ENCODE measurements at regions not wholly inside any gene's neighbourhood (a gene's known extent, or its start where the extent isn't known, plus 50 kb on each side); places are given as distances from the start of the nearest gene placed in this dataset.

- no peak for DNase-seq
Measured at GRCh38 chr18:55819448-55819847, 231.5 kb upstream of the TCF4 start.

GRCh38 chr18:55818284-55818683 lies 230.3 kb upstream of the TCF4 start:
- no peak for DNase-seq

GRCh38 chr18:55811925-55812324 lies 223.9 kb upstream of the TCF4 start:
- no peak for DNase-seq

GRCh38 chr18:55805666-55806065 lies 217.7 kb upstream of the TCF4 start:
- no peak for DNase-seq

GRCh38 chr18:55795101-55795669 lies 207.2 kb upstream of the TCF4 start:
- DNase-seq = no peak

- DNase-seq = no peak
Measured at GRCh38 chr18:55794288-55795052, 206.5 kb upstream of the TCF4 start.

GRCh38 chr18:55790296-55790695 lies 202.3 kb upstream of the TCF4 start:
- no peak for DNase-seq

GRCh38 chr18:55787536-55788073 lies 199.6 kb upstream of the TCF4 start:
- DNase-seq = no peak

GRCh38 chr18:55786651-55787272 lies 198.8 kb upstream of the TCF4 start:
- no peak for DNase-seq

- no peak for DNase-seq
Measured at GRCh38 chr18:55783921-55784320, 195.9 kb upstream of the TCF4 start.

GRCh38 chr18:55781481-55781957 lies 193.5 kb upstream of the TCF4 start:
- no peak for DNase-seq

GRCh38 chr18:55780586-55781071 lies 192.6 kb upstream of the TCF4 start:
- no peak for DNase-seq

GRCh38 chr18:55779691-55780585 lies 191.9 kb upstream of the TCF4 start:
- peak in 1 of 2 donors; percentile 38 for DNase-seq

- DNase-seq = peak in 1 of 2 donors; percentile 2
Measured at GRCh38 chr18:55778788-55779690, 191.0 kb upstream of the TCF4 start.

GRCh38 chr18:55777666-55778304 lies 189.8 kb upstream of the TCF4 start:
- DNase-seq = no peak

GRCh38 chr18:55775972-55776371 lies 188.0 kb upstream of the TCF4 start:
- DNase-seq = no peak

GRCh38 chr18:55774505-55774904 lies 186.5 kb upstream of the TCF4 start:
- DNase-seq = no peak

- DNase-seq = no peak
Measured at GRCh38 chr18:55768255-55768654, 180.3 kb upstream of the TCF4 start.

GRCh38 chr18:55764386-55764785 lies 176.4 kb upstream of the TCF4 start:
- no peak for DNase-seq

GRCh38 chr18:55763805-55764204 lies 175.8 kb upstream of the TCF4 start:
- DNase-seq = no peak

- no peak for DNase-seq
Measured at GRCh38 chr18:55763298-55763697, 175.3 kb upstream of the TCF4 start.
